GM21529 (cell line): ENCODE measurements at regions not wholly inside any gene's neighbourhood (a gene's known extent, or its start where the extent isn't known, plus 50 kb on each side); places are given as distances from the start of the nearest gene placed in this dataset.
"Not testable (repeated sequence)": the region's sequence is repeated elsewhere in the genome, so short reads cannot be mapped to it uniquely, and the experiment has no call there.

Source experiments
- ATAC-seq: cut with Tn5 transposase; IDR thresholded peaks from one replicate; pipeline ENCODE4 v1.9.1; 2021; ENCODE audit not compliant: unreplicated experiment

DNA sequence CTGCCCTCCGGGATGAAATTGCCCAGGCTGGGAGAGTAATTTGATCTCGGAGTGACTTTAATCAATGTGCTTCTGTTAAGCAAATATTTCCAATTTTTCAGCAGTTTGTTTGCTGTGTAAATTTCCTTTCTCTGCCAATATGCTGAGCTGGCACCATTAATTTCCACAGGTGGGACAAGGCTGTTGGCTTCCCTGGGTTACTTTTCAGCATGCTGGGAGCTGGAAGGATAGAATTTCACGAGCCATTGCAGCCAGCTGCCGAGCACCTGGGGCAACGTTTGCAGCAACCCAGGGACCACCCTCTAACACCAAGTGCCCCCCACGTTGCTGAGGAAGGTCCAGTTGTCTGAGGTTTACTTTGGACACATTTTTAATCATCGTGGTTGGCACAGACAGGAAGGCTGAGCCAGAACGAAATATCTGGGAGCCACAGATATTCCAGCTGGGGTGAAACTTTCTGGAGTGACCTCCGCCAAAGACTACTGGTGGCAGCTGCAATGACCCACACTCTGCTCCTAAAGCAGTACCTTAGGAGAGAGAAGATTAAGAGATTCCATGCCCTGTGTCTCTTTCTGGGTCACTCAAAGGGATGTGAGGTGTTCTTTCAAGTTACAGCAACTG is 293.3 kb upstream of the RGMA start:
- no peak for ATAC-seq

DNA sequence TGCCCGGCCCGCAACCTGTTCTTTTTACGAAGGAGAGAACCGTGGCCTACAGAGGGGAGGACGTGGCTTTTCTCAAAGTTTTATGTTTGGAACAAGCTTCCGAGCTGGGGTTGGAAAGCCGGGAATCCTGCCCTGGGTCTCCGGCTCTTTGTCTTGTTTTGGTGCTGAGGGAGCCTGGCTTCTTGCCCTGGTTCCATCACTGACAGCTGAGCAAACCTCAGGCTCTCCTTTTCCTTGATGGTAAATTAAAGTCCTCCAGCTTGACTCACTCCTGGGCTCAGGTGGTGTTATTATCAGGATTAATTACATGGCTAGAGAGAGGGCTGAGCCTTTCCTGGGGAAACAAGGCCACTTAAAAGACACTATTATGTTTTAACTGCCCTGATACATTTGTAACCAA is 289.5 kb upstream of the RGMA start:
- ATAC-seq: no peak

DNA sequence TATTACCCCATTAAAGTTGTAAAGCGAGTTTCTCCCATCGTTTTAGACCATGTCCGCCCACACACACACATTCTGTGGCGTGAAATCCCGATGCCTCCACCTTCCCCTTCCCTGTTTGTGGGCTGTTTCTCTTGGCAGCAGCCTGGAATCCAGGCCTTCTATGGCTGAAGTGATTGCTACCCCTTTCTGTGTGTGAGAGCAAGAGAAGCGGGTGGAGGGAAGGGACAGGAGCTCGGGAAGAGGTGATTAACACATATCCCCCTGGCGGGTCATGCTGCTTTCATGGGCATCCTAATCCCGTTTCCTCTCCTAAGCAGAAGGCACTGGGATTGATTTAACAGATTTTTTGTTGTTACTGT is 283.8 kb upstream of the RGMA start:
- no peak for ATAC-seq

DNA sequence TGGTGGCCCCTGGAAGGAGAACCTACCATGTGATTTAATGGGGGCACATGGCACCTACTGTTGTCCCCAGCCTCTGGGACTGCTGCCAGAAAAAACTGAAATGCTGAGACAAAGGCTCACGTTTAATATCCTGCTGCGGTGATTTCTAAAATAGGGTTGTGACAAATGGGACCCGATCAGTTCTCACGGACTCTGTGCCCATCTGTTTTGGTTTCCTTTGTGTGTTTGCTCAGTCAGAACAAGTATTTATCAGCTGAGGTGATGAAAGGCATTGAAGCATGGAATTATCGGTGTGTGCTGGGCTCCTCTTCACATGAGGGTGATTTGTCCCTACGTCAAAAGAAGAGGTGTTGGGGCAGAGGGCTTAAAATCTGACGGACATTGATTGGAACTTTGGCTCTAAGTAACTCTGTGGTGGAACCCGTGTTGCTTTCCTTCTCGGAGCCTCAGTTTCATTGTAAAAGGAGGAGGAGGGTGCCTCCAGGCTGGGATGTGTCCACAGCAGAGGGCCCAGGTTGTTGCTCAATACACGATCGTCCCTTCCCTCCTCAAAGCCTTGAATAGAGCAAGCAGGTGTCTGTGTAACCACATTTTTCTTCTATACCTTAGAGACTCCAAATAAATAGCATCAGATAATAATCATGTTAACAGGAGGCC is 283.3 kb upstream of the RGMA start:
- ATAC-seq: no peak

DNA sequence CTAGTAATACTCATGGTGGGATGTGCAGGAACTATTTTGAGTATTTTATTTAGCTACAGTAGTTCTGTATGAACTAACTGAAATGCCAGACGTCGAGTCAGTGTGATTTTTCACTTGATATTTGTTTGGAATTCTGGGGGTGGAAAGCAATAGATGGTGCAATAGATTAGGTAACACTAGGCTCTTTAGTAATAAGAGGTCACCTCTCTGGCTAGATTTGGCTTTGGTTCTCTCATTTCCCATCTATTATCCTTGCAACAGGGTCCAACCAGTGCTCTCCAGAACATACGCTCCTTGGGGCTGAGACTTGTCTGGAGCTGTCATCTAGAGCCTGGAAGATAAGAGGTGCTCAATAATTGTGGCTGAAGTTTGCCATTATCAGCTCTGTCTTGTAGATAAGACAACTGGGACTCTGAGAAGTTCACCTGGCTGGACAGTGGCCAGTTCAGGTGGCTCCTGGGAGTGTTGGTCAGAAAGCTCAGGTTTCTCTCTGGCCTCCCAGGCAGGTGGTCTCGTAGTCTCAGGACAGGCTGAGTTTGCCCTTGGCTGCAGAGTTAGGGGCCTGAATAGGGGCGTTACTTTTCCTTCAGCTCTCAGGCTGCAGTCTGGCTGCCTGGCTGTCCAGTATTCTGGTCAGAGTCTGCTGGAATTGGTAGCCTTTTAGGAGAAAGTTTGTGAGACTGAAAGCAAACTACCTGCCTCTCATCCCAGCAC is 277.5 kb upstream of the RGMA start:
- no peak for ATAC-seq

DNA sequence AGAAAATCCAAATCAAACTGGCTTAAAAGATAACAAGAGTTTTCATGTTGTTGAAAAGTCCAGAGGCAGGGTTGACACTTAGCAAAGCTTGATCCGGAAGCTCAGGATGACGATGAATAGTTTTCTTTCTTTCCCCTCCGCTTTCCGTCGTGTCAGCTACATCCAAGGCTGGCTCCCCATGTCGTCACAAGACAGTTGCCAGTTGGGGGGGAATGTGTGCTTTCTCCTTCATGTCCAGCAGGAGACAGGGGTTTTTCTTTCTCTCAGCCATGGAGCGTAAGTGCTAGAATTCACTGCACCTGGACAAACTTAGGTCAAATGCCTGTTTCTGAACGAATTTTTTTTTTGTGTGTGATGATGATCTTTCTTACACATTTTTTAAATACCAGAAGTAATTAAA is 273.8 kb upstream of the RGMA start:
- ATAC-seq: no peak

DNA sequence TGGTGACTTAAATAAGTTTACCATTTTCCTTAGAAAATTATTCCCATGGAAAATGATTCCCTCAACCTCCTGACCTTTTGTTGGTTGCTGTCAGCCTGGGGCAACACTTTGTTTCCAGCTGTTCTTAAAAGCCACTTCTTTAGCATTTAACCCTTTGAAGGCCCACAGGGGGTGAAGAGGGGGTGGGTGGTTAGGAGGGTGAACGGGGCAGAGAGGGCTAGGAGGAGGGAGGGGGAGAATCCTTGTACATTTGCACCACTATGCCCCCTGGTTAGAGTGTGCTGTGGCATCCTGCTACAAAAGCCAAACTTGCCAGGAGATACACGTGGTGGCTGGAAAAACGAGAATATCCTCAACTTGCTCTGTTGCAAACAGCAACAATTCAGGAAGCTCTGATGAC is 273.2 kb upstream of the RGMA start:
- ATAC-seq: no peak

DNA sequence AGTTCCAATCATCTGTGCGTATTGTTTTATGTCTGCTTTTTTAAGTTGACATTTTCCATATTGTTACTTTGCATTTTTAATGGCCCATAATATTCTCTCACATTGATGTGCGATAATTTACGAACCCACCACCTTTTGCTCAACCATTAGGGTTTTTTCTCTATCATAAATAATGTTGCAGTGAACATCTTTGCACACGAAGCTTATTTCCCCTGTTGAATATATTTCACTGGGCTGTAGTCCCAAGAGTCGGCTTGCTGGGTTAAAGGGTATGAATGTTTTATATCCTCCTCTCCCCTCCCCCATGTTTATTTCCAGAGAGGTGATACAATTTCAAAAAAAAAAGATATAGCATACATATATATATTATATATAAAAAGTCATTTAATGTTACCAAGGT is 272.7 kb upstream of the RGMA start:
- no peak for ATAC-seq

DNA sequence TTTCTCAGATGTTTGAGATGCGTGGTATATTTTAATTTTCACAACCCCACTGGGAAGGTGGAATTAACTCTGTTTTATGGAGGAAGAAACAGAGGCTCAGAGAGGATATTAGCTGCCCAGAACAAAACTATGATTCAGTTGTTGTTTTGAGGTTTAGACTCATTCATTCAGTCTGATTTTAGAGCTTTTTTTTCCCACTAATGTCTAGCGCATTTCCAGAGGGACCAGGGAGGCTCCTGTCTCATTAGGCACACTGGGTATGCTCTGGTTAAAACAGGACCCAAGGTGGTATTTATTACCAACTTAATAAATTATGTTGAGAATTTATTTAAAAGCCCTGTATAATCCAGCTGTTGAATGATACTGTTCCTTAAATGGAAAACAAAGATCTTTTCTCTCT is 272.0 kb upstream of the RGMA start:
- no peak for ATAC-seq

DNA sequence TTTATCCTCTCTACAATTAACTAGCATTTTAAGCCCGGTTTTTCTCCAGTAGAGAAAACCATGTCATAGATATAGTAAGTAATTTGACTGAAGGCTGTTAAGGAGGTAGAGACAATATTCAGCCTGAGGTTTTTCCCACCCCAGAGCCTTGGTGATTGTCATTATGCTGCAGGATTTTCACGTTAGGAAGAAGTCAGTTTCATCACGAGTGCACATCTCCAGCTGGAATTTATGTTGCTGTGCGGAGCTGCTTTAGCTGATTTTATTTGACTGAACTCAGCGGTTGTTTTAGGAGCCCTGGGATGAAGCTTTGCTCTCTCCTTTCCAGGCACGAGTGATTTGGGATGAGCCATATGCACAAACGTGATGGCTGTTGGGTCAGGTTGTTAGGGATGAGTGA is 271.3 kb upstream of the RGMA start:
- ATAC-seq: no peak

DNA sequence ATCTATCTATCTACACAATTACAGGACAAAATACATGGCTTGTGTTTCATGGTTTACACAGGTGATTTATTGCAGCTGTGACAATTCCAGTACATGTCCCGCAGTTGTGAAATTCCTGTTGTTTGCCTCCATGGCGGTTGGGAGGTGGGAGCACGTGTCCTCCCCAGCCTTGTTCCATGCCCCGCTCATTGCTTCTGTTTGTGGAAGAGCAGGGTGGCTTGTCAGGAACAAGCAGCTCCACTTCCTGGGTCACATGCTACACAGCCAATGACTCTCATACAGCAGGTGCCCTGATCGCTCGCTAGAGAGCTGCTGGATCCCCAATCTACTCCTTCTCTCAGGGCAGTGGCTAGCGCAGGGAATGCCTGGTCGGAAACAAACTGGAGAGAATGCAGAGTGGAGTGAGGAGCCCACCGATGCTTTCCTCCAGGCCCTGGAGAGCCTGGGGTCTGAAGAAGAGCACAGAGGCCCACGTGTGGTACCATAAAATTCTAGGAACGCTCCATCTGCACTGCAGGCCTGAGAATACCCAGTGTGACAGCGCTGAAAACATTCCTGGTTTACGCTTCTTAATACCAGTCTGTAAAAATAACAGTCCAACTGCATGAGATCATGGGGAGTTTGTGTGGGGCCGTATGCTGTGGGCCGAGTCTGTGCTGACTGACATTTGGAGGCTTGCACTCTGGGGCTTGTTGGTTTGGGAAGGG is 270.6 kb upstream of the RGMA start:
- ATAC-seq: no peak

DNA sequence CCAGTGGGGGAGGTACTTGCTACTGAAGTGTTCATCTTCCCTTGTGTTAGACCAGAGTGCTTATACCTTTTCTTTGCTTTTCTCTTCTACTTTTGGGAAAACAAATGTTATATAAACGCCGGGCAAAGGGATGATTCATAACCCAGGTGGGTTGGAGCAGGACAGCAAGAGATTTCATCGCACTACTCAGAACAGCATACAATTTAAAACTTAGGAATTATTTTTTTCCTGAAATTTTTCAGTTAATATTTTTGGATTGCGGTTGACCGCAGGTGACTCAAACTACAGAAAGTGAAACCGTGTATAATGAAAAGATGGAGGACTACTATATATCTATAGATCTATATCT is 270.0 kb upstream of the RGMA start:
- ATAC-seq: no peak

DNA sequence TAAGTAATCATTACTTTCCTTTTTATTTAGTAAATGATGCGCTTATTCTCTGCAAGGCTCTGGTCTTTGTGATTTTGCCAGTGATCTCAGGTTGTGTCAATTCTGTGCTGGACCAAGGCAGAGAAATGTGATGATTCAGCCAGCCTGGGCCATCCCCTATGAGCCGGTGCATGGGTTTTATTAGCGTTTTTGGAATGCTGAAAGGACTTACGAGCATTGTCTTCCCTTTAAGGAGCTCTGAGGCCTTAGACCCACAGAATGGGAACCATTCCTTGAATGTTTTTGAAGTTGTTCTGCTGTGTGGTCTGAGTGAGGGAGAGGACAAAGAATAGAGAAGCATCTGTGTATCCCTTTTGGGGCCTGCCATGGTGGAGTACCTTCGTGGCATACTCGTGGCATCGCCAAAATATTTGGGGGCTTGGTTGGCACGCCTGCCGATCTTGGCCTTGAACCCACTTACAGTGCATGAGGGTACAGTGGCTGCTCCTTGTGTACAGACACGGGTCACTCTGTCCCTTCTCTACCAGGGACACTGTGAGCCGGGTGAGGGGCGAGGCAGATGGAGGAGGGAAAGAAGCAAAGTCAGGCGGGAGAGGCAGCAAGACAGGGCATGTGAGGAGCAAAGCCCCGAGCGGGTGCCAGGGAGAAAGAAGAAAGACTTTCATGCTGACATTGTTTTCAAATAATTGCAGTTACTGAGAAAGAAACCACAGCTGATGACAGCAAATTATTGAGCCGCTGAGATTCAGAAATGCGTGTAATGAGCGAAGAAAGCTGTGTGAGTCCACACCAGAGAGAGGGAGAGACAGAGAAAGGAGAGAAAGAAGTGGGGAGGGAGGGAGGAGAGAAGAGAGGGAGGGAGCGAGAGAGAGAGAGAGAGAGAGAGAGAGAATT is 269.4 kb upstream of the RGMA start:
- ATAC-seq: no peak

DNA sequence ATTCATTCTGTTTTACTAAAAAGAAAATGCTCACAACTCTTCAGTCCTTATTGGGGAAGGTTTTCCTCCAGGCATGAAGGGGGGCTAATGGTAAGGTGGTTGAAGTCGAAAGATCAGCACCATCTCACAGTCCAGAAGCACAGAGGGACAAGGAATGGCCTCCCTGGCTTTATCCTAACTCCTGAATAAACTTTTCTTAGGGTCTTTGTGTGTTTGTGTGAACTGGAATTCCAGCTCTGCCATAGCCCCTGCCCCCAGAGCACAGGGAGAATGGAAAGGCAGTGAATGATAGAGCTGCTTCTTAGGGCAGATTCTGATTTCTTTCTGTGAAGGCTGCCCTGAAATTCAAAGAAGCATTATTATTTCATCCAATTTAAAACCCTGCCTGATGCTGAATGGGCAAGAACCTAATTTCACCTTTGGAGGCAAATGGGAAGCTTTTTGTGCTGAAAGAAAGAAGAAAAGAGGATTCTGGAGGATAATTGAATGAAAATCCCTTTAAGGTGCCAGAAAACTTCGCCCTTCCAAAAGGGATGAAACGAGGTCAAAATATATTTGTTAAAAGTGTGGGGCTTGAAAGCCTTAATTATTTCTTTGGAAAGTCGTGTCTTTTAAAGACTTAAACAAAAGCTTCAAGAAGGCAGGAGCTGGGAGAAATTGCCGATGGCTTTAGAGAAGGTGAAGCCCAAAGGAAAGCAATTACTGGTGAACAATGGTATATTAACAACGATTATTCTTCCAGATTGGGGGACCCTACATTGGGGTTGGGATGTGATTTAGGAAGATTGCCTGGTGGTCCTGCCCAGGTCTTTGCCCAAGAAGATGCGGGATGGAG is 259.9 kb upstream of the RGMA start:
- ATAC-seq: no peak

DNA sequence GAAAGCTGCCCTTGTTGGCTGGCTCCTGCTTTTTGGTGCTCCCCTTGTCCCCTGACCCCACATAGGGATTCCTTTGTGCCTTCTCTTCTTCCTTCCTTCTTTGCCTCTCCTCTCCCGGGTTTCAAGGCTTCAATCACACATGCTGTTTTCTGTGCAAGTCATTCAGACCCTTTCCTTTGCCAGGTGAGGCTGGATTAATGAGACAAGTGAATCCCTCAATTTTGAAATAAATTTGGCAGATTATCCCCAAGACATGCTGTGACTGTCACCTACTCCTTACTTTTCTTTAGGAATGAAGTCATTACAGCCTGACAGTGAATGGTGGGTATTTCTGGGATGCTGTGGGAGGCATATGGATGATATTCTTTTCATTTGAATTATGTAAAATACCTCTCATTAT is 259.0 kb upstream of the RGMA start:
- ATAC-seq: no peak

DNA sequence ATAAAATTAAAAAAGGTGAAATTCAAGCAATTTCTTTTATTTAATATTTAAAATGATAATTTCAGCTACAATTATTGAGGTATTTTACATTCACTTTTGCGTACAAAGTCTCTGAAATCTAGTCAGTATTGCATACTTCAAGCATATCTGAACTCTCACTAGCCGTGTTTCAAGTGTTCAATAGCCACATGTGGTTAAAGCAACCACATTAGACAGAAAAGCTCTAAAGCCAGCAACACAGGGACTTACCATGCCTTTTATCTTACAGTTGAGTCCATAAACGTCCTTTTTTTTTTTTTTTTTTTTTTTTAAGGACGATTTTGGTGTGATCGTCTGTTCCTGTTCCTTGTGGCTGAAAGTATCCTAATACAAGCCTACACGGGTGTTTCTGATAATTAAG is 257.0 kb upstream of the RGMA start:
- ATAC-seq: no peak

DNA sequence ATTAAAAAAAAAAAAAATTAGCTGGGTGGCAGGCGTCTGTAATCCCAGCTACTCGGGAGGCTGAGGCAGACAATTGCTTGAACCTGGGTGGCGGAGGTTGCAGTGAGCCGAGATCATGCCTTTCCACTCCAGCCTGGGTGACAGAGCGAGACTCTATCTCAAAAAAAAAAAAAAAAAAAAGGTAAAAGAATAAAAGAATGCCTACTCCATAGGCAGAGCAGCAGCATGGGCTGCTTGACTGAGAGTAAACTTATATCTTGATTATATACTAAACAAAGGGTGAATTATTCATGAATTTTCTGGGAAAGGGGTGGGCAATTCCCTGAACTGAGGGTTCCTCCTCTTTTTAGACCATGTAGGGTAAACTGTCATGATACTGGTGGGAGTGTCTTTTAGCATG is 254.4 kb upstream of the RGMA start:
- not testable (repeated sequence) for ATAC-seq

DNA sequence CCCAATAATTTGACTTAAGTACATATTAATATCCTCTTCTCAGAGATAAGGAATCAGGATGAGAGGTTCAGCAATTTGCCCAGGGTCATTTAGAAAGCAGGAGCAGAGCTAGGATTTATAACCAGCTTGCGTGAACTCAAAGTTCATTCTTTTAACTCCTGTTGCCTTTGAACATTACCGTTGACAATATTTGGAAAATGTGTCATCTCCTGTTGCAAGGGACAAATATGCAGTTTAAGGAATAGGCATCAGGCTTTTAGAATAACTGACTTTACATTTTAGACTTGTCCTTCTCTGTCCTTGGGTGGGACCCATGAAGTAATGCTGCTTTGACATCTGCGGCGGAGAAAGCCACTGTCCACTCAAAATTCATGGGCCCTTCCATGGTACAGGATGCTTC is 252.2 kb upstream of the RGMA start:
- no peak for ATAC-seq

DNA sequence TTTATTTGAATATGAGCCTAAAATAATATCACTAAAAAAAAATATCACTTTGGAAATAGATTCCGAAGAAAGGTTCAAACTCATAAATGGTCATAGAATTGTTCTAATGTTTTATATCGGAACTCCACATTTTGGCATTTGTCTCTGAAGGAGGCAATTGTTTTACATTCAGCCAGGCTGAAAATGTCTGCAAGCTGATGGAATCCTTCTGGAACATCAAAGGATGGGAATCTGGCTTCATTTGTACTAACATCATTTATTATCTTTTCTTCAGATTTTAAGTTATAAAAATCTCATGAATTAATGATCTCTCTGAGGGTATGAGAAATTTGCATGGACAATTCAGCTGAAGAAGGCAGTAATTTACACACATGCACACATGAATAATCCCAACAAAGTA is 251.4 kb upstream of the RGMA start:
- ATAC-seq: no peak

DNA sequence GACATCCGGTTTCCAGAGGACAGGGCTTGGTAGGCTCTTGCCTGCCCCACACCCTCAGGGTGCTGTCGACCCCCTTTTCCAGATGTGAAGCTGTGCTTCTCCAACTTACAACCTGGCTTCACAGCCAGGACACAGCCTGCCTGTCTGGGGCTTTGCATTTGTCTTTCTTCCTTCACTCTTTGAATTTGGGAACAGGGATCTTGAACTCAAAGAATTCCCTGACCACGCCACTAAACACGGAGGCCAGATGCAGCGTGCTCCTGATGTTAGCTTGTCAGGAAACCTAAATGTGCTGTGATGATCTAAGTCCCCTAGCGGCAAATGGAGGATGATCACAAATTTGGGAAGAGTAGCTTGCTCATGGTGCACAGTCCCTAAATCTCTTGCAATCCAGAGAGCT is 244.8 kb upstream of the RGMA start:
- ATAC-seq: no peak
